DMS53 (cell line): ENCODE measurements at regions not wholly inside any gene's neighbourhood (a gene's known extent, or its start where the extent isn't known, plus 50 kb on each side); places are given as distances from the start of the nearest gene placed in this dataset.

Source experiments
- DNase-seq: peaks from one replicate; lab custom pipeline; 2025; lab: John Stamatoyannopoulos, UW

DNA sequence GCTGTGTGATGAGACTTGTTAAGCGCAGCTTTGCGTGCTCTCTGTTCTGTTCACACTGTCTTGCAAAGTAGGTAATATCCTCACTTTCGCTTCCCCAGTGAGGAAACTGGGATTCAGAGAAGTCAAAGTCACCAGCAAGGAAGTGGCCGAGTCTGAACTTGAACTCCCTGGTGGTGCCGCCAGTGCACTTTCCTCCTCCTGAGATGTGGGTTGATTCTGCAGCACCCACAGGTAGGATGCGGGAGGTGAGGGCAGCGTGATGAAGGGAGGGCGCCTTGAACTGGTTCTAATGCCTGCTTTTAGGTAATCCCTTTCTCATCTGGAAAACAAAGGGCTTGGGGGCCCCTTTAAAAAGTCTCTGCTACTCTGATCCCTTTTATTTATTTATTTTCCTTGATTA is 54.9 kb upstream of the IGF1 start:
- no peak for DNase-seq

GRCh38 chr12:102534899-102535298 is 54.5 kb upstream of the IGF1 start:
- no peak for DNase-seq

DNA sequence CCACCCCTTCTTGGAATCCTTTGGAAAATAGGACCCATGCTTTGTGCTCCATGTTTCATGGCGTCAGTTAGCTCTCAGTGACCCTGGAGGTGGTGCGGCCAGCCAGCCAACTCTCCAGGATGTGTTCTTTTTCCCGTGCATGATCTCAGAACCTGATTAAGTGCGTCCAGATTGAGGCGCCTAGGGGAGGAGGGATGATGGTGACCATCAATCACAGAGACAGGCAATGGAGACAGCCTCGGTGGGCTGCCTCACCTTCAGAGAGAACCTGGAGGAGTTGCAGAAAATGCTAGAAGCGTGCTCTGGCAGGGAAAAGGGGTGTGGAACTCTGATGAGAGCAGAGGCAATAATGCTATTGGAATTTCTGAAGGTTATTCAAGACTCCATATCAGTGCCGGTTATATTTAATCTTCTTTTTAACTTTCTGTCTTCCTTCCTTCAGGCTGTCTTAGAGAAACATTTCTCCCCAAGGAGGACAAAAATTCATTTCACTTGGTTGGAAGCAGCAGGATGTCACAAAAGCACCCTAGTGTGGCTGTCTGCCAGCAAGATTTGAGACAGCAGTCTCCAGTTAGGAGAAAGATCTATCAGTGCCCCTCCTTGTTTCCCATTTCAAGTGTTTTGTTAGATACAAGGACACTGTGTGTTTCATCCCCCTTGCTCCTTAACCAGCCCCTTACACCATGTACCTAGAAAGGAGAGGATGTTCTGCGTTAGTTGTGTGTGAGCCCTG is 53.3 kb upstream of the IGF1 start:
- no peak for DNase-seq
